ENCODE measurements at regions not wholly inside any gene's neighbourhood (a gene's known extent, or its start where the extent isn't known, plus 50 kb on each side); places are given as distances from the start of the nearest gene placed in this dataset.

GRCh38 chr15:81747026-81747425, 298.8 kb downstream of the MEX3B start:
- no peak for TF ChIP-seq CTCF (conservative IDR thresholded peaks at IDR 0.05 in 1 of 2, IDR thresholded peaks at IDR 0.05 in 1 of 2; ENCODE audit: extremely low read depth in 1 of 2, insufficient read depth in 1 of 2, low read depth in 1 of 2, low read length in 2 of 2)
- TF ChIP-seq EZH2 (IDR thresholded peaks at IDR 0.05; ENCODE audit: borderline replicate concordance, low read length), result no peak
